ENCODE measurements at regions not wholly inside any gene's neighbourhood (a gene's known extent, or its start where the extent isn't known, plus 50 kb on each side); places are given as distances from the start of the nearest gene placed in this dataset.

- TF ChIP-seq, protein P1, sequence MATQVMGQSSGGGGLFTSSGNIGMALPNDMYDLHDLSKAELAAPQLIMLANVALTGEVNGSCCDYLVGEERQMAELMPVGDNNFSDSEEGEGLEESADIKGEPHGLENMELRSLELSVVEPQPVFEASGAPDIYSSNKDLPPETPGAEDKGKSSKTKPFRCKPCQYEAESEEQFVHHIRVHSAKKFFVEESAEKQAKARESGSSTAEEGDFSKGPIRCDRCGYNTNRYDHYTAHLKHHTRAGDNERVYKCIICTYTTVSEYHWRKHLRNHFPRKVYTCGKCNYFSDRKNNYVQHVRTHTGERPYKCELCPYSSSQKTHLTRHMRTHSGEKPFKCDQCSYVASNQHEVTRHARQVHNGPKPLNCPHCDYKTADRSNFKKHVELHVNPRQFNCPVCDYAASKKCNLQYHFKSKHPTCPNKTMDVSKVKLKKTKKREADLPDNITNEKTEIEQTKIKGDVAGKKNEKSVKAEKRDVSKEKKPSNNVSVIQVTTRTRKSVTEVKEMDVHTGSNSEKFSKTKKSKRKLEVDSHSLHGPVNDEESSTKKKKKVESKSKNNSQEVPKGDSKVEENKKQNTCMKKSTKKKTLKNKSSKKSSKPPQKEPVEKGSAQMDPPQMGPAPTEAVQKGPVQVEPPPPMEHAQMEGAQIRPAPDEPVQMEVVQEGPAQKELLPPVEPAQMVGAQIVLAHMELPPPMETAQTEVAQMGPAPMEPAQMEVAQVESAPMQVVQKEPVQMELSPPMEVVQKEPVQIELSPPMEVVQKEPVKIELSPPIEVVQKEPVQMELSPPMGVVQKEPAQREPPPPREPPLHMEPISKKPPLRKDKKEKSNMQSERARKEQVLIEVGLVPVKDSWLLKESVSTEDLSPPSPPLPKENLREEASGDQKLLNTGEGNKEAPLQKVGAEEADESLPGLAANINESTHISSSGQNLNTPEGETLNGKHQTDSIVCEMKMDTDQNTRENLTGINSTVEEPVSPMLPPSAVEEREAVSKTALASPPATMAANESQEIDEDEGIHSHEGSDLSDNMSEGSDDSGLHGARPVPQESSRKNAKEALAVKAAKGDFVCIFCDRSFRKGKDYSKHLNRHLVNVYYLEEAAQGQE (IDR thresholded peaks at IDR 0.05; ENCODE audit: insufficient read depth in 1 of 2, low read depth in 2 of 2, low read length in 2 of 2) = no peak
- no peak for TF ChIP-seq POLR2AphosphoS5 (IDR thresholded peaks at IDR 0.05; ENCODE audit: low read depth, low read length)
- TF ChIP-seq TAF1 (IDR thresholded peaks at IDR 0.05; ENCODE audit: borderline replicate concordance, insufficient read depth, low read length) = no peak
- TF ChIP-seq SIN3A (IDR thresholded peaks at IDR 0.05; ENCODE audit: borderline replicate concordance, insufficient read depth, low read length) = no peak
Measured at GRCh38 chr7:24498439-24498838, 74.8 kb upstream of the PALS2 start.

All from PFSK-1 (cell line).